GM20000 (cell line): ENCODE measurements at regions not wholly inside any gene's neighbourhood (a gene's known extent, or its start where the extent isn't known, plus 50 kb on each side); places are given as distances from the start of the nearest gene placed in this dataset.

Source experiments
- DNase-seq: peaks from one replicate; pipeline ENCODE4 v3.0.0; 2012; ENCODE audit warnings: low spot score
- TF ChIP-seq, protein P1 (sequence below): IDR thresholded peaks from 2 replicates; pipeline ENCODE4 v1.5.1; 2012; ENCODE audit warnings: mild to moderate bottlenecking, control low read depth; ENCODE audit errors: extremely low read depth, missing control alignments

DNA sequence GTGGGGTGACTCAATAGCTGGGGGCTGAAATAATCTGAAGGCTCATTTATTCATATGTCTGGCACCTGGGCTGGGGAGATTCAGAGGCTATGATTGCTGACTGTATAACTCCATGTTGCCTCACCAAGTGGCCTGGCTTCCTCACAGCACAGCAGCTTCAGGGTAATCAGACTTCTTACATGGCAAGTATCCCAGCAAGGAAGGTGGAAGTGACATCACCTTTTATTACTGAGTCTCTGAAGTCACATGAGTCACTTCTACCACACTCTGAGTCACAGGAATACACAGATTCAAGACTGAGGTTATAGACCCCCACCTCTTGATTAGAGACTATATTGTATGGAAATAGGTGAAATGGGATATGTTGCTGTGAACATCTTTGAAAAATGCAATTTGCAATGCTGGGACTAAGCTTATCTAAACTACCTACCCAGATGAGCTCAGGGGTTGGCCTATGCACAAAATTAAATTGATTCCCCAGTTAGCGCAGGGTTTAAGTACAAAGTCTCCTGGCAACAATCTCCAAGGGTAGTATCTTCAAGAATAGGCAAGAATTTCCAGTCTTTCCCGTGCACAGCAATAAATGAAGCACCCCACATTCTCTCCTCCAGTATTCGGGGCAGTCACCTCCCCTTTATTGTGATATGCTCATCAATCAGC, 553.1 kb downstream of the LRRC70 start:
- TF ChIP-seq, protein P1, sequence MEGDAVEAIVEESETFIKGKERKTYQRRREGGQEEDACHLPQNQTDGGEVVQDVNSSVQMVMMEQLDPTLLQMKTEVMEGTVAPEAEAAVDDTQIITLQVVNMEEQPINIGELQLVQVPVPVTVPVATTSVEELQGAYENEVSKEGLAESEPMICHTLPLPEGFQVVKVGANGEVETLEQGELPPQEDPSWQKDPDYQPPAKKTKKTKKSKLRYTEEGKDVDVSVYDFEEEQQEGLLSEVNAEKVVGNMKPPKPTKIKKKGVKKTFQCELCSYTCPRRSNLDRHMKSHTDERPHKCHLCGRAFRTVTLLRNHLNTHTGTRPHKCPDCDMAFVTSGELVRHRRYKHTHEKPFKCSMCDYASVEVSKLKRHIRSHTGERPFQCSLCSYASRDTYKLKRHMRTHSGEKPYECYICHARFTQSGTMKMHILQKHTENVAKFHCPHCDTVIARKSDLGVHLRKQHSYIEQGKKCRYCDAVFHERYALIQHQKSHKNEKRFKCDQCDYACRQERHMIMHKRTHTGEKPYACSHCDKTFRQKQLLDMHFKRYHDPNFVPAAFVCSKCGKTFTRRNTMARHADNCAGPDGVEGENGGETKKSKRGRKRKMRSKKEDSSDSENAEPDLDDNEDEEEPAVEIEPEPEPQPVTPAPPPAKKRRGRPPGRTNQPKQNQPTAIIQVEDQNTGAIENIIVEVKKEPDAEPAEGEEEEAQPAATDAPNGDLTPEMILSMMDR = no peak
- no peak for DNase-seq

DNA sequence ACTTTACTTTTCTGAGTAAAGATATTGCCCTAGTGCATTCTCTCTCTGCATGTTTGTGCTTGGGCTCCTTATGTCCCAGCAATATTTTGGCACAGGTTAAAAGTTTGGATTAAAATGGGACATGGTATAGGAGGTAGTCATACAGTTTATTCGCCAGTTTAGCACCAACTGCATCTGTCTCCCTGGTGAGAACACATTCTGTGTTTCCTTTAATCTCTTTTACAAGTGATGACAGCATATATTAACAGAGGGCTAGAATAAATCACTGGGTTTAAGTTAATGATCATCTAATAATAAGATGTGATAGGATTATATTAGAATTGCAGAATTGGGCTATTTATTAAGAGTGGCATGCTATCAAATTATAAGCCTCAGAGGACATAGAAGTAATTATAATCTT, 550.1 kb downstream of the LRRC70 start:
- TF ChIP-seq, protein P1 = no peak
- DNase-seq = no peak

DNA sequence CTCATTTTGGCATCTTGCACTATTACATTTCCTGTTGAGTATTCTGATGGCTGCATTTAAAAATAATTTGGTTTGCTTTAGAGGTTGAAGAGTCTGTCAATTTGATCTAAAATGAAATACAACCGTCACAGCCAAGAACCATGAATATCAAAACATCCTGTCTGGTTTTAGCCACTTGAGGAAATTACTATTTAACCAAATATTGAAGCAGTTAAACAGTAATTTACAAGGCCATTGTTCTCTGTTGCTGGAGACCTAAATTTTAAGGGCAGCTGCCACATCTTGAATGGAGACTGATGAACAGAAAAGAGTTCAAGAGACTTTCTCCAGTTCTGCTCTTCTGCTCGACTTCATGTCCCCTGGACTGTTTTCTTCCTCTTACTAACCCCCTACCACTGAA, 549.4 kb downstream of the LRRC70 start:
- no peak for DNase-seq
- TF ChIP-seq, protein P1 = no peak

DNA sequence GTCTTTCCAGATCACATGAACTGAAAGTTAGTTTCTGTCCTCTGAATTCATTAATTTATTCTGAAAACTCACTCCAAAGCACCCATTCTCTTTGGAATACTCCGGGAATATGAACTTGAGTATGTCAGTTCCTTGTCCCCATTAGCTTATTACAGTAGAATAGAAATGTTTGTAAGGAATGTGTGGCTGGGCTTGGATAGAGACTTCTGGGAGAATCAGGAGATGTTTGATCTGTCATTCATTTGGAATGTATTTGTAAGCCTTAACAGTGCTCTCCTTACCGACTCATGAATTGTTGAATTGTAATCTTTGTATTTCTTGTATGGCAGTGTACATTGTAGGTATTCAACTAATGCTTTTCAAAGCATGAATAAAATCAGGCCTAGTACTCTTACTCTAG, 548.4 kb downstream of the LRRC70 start:
- no peak for DNase-seq
- TF ChIP-seq, protein P1 = no peak

DNA sequence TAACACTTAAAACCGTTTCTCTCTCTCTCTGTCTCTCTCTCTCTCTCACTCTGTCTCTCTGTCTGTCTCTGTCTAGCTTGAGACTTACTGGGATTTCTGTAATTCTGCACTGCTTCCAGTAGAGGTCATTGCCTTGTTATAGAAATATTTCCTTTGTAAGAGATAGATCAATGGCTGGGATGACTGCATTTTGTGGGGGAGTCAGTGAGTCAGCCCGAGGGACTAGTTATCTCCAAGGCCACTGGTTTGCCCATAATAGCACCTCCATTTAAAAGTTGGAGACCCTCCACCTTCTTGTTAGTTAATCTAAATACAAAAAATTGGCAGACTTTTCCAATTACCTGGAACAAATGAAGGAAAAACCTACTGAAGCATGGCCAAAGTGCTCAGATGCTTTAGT, 547.2 kb downstream of the LRRC70 start:
- TF ChIP-seq, protein P1 = peak; percentile 34
- DNase-seq = peak; percentile 23

DNA sequence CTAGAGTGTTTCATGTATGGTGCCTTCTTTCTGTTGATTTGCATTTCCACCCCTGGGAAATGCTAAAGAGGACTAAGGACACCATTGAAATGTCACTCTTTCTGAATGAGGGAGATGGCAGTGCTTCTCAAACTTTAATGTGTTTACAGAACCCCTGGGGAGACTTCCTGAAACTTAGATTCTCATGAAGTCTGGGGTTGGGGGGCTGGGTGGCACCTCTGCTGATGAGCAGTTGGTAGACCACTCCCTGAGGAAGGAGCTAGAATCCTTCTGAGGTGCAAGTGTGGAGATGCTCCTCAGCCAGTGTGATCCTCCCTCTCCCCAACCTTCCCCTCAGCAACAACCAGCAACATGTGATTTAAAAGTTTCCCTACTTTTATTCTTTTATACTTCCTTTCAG, 546.8 kb downstream of the LRRC70 start:
- TF ChIP-seq, protein P1 = no peak
- DNase-seq = no peak

DNA sequence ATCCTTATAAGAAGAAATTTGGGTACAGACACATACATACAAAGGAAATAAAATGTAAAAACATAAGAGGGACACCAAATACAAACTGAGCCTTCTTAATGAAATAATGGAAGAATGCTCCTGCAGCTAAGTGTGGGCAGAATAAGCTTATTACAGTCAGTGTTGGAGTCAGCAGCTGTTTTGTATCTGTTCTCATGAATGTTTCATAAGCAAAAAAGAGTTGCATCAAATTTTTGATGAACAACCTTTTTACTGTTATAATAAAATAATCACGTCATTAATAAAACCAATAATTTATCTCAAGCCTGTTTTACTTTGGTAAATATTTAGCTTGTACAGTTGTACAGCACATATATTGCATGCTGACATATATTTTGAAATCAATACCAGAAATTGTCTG, 545.6 kb downstream of the LRRC70 start:
- DNase-seq = no peak

More for the DNA sequence above, 545.6 kb downstream of the LRRC70 start:
- TF ChIP-seq, protein P1 = no peak
